Spleen (tissue), 11 donors: ENCODE measurements at regions not wholly inside any gene's neighbourhood (a gene's known extent, or its start where the extent isn't known, plus 50 kb on each side); places are given as distances from the start of the nearest gene placed in this dataset.
A peak's percentile ranks its signal among the peaks of the same experiment; 100 is the strongest.

Experiments used
- DNase-seq: peaks from one replicate; pipeline ENCODE4 v3.0.0-alpha.2; 2020
- H3K27ac ChIP-seq, 8 donors: fragments of 200-600 bp; sonication (generic) in 7 of 8; 1 replicate in 4 of 8; 2 replicates in 4 of 8; pipeline versions ENCODE4 v1.5.0 to v1.8.0; 2016 to 2021; ENCODE audit warnings: inconsistent platforms in 4 of 8, mild to moderate bottlenecking in 4 of 8, moderate library complexity in 1 of 8
- H3K27me3 ChIP-seq, 7 donors: fragments of 200-600 bp; sonication (generic) in 6 of 7; replicated peaks in 1 of 7; 1 replicate in 4 of 7; 2 replicates in 3 of 7; pipeline versions ENCODE4 v1.5.0 to v1.8.0; 2016 to 2021; ENCODE audit warnings: inconsistent platforms in 3 of 7, mild to moderate bottlenecking in 1 of 7
- H3K36me3 ChIP-seq, 6 donors: fragments of 200-600 bp; sonication (generic) in 5 of 6; 1 replicate in 4 of 6; 2 replicates in 2 of 6; pipeline versions ENCODE4 v1.5.0 to v1.8.0; 2016 to 2021; ENCODE audit warnings: inconsistent platforms in 2 of 6
- H3K4me1 ChIP-seq, 6 donors: fragments of 200-600 bp; sonication (generic) in 5 of 6; 1 replicate in 3 of 6; 2 replicates in 3 of 6; pipeline versions ENCODE4 v1.5.0 to v1.8.0; 2016 to 2021; ENCODE audit warnings: inconsistent platforms in 3 of 6
- H3K4me3 ChIP-seq, 8 donors: fragments of 200-600 bp; sonication (generic) in 7 of 8; 1 replicate in 4 of 8; 2 replicates in 4 of 8; pipeline versions ENCODE4 v1.5.0 to v1.8.0; 2016 to 2021; ENCODE audit warnings: inconsistent platforms in 4 of 8, mild to moderate bottlenecking in 4 of 8, moderate library complexity in 2 of 8
- H3K9me3 ChIP-seq, 8 donors: fragments of 200-600 bp; sonication (generic) in 7 of 8; 1 replicate in 4 of 8; 2 replicates in 4 of 8; pipeline versions ENCODE4 v1.5.0 to v1.8.0; 2016 to 2021; ENCODE audit warnings: inconsistent platforms in 4 of 8
- POLR2A ChIP-seq, 3 donors: fragments of 450-650 bp; IDR thresholded peaks; one replicate each; pipeline ENCODE4 v1.5.1; 2017; ENCODE audit warnings: antibody characterized with exemption in 3 of 3, mild to moderate bottlenecking in 1 of 3
- POLR2AphosphoS5 ChIP-seq, 3 donors: sonication (generic); formaldehyde crosslinking; IDR thresholded peaks; one replicate each; pipeline ENCODE4 v1.5.1; 2017; ENCODE audit warnings: antibody characterized with exemption in 3 of 3
- WGBS, 5 donors: extraction: QIAGEN DNeasy Blood & Tissue Kit in 3 of 5; methylation state at CpG; one replicate each; pipeline versions ENCODE4 v1.1.5 to v1.1.7; 2013 to 2018; 5-methylcytosine and 5-hydroxymethylcytosine counted together
- intact Hi-C: fragments of 100-400 bp; cut with DNase I; formaldehyde crosslinking; loops from one replicate; pipeline ENCODE4 v1.15.0; 2023; ENCODE audit warnings: low total_unique reads
- TF ChIP-seq, protein P1 (sequence below), 11 experiments: fragments of 200-600 bp in 7 of 11; fragments of 450-650 bp in 4 of 11; sonication (generic) in 4 of 11; IDR thresholded peaks in 8 of 11; conservative IDR thresholded peaks in 3 of 11; 1 replicate in 7 of 11; 2 replicates in 4 of 11; pipeline versions ENCODE4 v1.4.0 to v1.8.0; 2016 to 2021; ENCODE audit warnings: antibody characterized with exemption in 11 of 11, inconsistent platforms in 4 of 11, mild to moderate bottlenecking in 1 of 11
- donor health status: healthy with polysubstance abuse.
- donor health status: DM: no; HTN: no; CAD: no; lungs with moderate emphysema.
- donor health status: DM: no; HTN: no; CAD: no.
- donor health status: Bipolar disorder and iron deficiency.
- donor health status: healthy.
- donor health status: DM: no; HTN: no; CAD: no.
- donor health status: DM: yes; HTN: yes; CAD: no.

- 48 to 68% (median 55%) methylated on average over 5 of the region's 5 CpGs for WGBS, 5 donors
- H3K4me3 ChIP-seq: no peak overlapping the region
- H3K27ac ChIP-seq: no peak overlapping the region
- no peaks in the 10 kb centered on the region for H3K27me3 ChIP-seq
- intact Hi-C loops: no loop called here
- no peaks in the 10 kb centered on the region for H3K36me3 ChIP-seq
- peaks cover 0 to 32% (median 12%) of the 10 kb centered on the region in 6 donors for H3K4me1 ChIP-seq
- no peaks in the 10 kb centered on the region for H3K9me3 ChIP-seq
- DNase-seq: no peak
- TF ChIP-seq POLR2A (IDR thresholded peaks at IDR 0.05): no peak
- TF ChIP-seq, protein P1, sequence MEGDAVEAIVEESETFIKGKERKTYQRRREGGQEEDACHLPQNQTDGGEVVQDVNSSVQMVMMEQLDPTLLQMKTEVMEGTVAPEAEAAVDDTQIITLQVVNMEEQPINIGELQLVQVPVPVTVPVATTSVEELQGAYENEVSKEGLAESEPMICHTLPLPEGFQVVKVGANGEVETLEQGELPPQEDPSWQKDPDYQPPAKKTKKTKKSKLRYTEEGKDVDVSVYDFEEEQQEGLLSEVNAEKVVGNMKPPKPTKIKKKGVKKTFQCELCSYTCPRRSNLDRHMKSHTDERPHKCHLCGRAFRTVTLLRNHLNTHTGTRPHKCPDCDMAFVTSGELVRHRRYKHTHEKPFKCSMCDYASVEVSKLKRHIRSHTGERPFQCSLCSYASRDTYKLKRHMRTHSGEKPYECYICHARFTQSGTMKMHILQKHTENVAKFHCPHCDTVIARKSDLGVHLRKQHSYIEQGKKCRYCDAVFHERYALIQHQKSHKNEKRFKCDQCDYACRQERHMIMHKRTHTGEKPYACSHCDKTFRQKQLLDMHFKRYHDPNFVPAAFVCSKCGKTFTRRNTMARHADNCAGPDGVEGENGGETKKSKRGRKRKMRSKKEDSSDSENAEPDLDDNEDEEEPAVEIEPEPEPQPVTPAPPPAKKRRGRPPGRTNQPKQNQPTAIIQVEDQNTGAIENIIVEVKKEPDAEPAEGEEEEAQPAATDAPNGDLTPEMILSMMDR (IDR thresholded peaks at IDR 0.05 in 8 of 11, conservative IDR thresholded peaks at IDR 0.05 in 3 of 11): no peak
- TF ChIP-seq POLR2AphosphoS5 (IDR thresholded peaks at IDR 0.05): no peak
Observed at GRCh38 chr18:56245866-56246580, 392.4 kb downstream of the TXNL1 start.

GRCh38 chr18:56240405-56240804 lies 398.0 kb downstream of the TXNL1 start:
- Histone ChIP-seq H3K4me3 (no peak overlapping the region), H3K36me3 (no peaks in the 10 kb centered on the region), H3K27ac (no peak overlapping the region), H3K9me3 (no peaks in the 10 kb centered on the region), H3K27me3 (no peaks in the 10 kb centered on the region), H3K4me1 (peaks cover 0 to 13% (median 7%) of the 10 kb centered on the region in 6 donors)
- TF ChIP-seq POLR2AphosphoS5 (IDR thresholded peaks at IDR 0.05): no peak
- TF ChIP-seq, protein P1 (IDR thresholded peaks at IDR 0.05 in 8 of 11, conservative IDR thresholded peaks at IDR 0.05 in 3 of 11): no peak
- TF ChIP-seq POLR2A (IDR thresholded peaks at IDR 0.05): no peak
- no peak for DNase-seq
- 90 to 97% (median 93%) methylated on average over 3 of the region's 3 CpGs for WGBS, 5 donors
- intact Hi-C loops: no loop called here

DNA sequence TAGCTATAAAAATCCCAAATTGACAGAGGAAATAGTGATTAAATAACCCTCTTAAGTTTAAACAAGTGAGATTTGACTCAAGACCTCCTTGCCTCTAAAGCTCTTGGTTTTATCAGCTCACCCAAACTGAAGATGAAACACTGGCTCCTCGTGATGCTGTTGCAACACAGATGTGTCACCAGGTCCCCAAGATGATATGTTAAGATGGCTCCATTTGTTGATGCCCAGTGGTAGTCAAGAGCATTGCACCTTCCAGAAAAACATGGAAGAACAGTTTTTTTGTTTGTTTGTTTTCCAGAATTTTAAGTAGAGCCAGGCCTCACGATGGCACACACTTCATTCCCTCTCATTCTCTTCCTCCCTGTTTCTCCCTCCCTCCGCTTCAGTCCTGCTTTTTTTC lies 399.8 kb downstream of the TXNL1 start:
- DNase-seq: no peak
- no peak overlapping the region for H3K27ac ChIP-seq
- H3K36me3 ChIP-seq: no peaks in the 10 kb centered on the region
- WGBS, 5 donors: 86 to 90% (median 88%) methylated on average over 3 of the region's 3 CpGs
- TF ChIP-seq, protein P1 (IDR thresholded peaks at IDR 0.05 in 8 of 11, conservative IDR thresholded peaks at IDR 0.05 in 3 of 11): no peak
- intact Hi-C loops: no loop called here
- peaks cover 0 to 18% (median 8%) of the 10 kb centered on the region in 6 donors for H3K4me1 ChIP-seq
- H3K9me3 ChIP-seq: peaks cover 0 to 1% (median 0%) of the 10 kb centered on the region in 8 donors
- no peaks in the 10 kb centered on the region for H3K27me3 ChIP-seq
- H3K4me3 ChIP-seq: no peak overlapping the region

DNA sequence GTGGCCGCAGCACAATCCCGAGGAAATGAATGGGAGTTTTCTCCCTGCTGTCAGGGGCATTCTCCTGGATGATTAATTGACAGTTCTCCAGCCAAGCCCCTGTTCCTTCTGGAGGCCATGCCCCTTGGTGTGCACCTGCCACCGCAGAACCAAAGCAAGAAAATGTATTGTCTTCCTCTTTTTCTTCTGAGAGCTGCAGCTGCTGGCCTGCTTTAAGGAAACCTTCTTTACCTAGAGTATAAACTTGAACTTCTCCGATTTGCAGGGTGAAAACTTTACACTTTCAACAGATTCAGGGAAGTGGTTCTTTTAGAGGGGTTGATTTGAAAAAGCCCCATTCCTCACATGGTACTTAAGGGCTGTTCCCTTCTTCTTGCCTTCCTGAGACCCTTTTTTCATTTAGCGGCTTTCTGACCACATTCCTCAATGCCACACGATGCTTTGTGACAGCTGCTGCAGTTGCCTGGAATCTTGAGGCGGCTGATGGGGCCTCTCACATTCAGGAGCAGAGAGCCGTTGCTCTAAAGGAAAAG lies 402.8 kb downstream of the TXNL1 start:
- no peak overlapping the region for H3K4me3 ChIP-seq
- no peaks in the 10 kb centered on the region for H3K36me3 ChIP-seq
- peaks cover 0 to 28% (median 18%) of the 10 kb centered on the region in 8 donors for H3K9me3 ChIP-seq
- H3K27me3 ChIP-seq: no peaks in the 10 kb centered on the region
- 22 to 41% (median 25%) methylated on average over 8 of the region's 8 CpGs for WGBS, 5 donors
- TF ChIP-seq, protein P1 (IDR thresholded peaks at IDR 0.05 in 8 of 11, conservative IDR thresholded peaks at IDR 0.05 in 3 of 11): no peak
- peak in 1 of 3 donors; percentile 39 for TF ChIP-seq POLR2AphosphoS5 (IDR thresholded peaks at IDR 0.05)
- intact Hi-C loops: no loop called here
- H3K27ac ChIP-seq: peak overlapping the region in 7 of 8 donors; percentile 34 to 80 (median 64)
- no peak for DNase-seq
- peaks cover 0 to 18% (median 8%) of the 10 kb centered on the region in 6 donors for H3K4me1 ChIP-seq
